ENCODE measurements at regions not wholly inside any gene's neighbourhood (a gene's known extent, or its start where the extent isn't known, plus 50 kb on each side); places are given as distances from the start of the nearest gene placed in this dataset.

DNA sequence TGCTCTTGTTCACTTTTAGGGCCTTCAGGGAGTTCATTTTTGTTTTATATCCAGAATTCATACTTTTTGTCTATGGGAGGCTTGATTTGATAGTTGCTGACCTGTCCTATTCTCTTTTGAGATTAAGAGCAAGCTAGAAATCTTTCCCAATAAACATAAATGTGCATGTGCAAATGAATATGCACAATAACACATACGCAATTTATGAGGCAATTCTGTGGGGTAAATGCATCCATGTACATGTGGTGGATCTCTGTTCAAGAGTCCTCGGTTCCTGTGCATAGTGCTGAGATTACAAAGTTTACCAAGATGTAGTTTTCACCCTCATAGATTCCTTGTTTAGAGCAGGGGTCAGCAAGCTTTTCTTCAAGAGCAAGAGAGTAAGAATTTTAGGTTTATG, 640.7 kb downstream of the EDEM1 start:
- TF ChIP-seq EZH2 (optimal IDR thresholded peaks at IDR 0.05; ENCODE audit: low read depth, low read length): no peak
- TF ChIP-seq, protein P1, sequence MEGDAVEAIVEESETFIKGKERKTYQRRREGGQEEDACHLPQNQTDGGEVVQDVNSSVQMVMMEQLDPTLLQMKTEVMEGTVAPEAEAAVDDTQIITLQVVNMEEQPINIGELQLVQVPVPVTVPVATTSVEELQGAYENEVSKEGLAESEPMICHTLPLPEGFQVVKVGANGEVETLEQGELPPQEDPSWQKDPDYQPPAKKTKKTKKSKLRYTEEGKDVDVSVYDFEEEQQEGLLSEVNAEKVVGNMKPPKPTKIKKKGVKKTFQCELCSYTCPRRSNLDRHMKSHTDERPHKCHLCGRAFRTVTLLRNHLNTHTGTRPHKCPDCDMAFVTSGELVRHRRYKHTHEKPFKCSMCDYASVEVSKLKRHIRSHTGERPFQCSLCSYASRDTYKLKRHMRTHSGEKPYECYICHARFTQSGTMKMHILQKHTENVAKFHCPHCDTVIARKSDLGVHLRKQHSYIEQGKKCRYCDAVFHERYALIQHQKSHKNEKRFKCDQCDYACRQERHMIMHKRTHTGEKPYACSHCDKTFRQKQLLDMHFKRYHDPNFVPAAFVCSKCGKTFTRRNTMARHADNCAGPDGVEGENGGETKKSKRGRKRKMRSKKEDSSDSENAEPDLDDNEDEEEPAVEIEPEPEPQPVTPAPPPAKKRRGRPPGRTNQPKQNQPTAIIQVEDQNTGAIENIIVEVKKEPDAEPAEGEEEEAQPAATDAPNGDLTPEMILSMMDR (IDR thresholded peaks at IDR 0.05; ENCODE audit: low read length): no peak
- no peak for TF ChIP-seq EZH2phosphoT487 (IDR thresholded peaks at IDR 0.05; ENCODE audit: low read length)
- no peak for DNase-seq
- no peak overlapping the region for H3K27ac ChIP-seq (ENCODE audit: low read length)
- no peaks in the 10 kb centered on the region for H3F3A ChIP-seq (ENCODE audit: insufficient read depth, low read length)
- no peaks in the 10 kb centered on the region for H4K20me1 ChIP-seq (ENCODE audit: insufficient read depth, low read length)
- no peaks in the 10 kb centered on the region for H3K9me2 ChIP-seq (replicated peaks; ENCODE audit: insufficient read depth, low read length)
- no peaks in the 10 kb centered on the region for H3K27me3 ChIP-seq (replicated peaks; ENCODE audit: insufficient read depth, low read length)
- no peak overlapping the region for H3K4me3 ChIP-seq (ENCODE audit: low read length)
- H2AFZ ChIP-seq (ENCODE audit: low read length): no peak overlapping the region
- no peak overlapping the region for H3K9ac ChIP-seq (ENCODE audit: low read length)
- no peaks in the 10 kb centered on the region for H3K79me2 ChIP-seq (ENCODE audit: low read length)
- no peak overlapping the region for H3K4me2 ChIP-seq (ENCODE audit: low read depth, low read length)
- H3K4me1 ChIP-seq (ENCODE audit: low read length): no peaks in the 10 kb centered on the region
- no peaks in the 10 kb centered on the region for H3K9me3 ChIP-seq (replicated peaks; ENCODE audit: insufficient read depth, low read length)
- no peaks in the 10 kb centered on the region for H3K36me3 ChIP-seq (replicated peaks; ENCODE audit: insufficient read depth, low read length)

DNA sequence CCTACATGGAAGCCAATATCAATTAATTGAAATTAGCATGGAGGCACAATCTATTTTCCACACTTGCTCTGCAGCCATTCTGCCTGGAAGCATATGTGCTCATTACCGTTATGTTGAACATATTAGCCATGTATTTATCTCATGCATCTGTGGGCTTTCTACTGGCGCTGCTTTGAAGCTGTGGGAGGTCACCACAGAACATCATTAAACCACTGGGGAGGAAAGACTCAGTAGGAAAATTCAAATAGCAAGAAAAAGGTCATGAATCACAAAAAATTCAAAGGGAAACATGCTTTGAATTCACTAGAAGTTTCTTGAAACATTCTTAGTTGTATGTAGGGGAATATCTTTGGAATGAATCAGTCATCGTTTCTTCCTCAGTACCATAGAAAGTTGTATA, 652.5 kb downstream of the EDEM1 start:
- no peak for DNase-seq
- Histone ChIP-seq H2AFZ (ENCODE audit: low read length) (no peak overlapping the region), H3K9ac (ENCODE audit: low read length) (no peak overlapping the region), H4K20me1 (ENCODE audit: insufficient read depth, low read length) (no peaks in the 10 kb centered on the region), H3K36me3 (replicated peaks; ENCODE audit: insufficient read depth, low read length) (no peaks in the 10 kb centered on the region), H3K9me3 (replicated peaks; ENCODE audit: insufficient read depth, low read length) (no peaks in the 10 kb centered on the region), H3K4me2 (ENCODE audit: low read depth, low read length) (no peak overlapping the region), H3K4me1 (ENCODE audit: low read length) (no peaks in the 10 kb centered on the region), H3K27me3 (replicated peaks; ENCODE audit: insufficient read depth, low read length) (no peaks in the 10 kb centered on the region), H3F3A (ENCODE audit: insufficient read depth, low read length) (no peaks in the 10 kb centered on the region), H3K9me2 (replicated peaks; ENCODE audit: insufficient read depth, low read length) (no peaks in the 10 kb centered on the region), H3K27ac (ENCODE audit: low read length) (no peak overlapping the region), H3K4me3 (ENCODE audit: low read length) (no peak overlapping the region), H3K79me2 (ENCODE audit: low read length) (no peaks in the 10 kb centered on the region)
- TF ChIP-seq EZH2phosphoT487 (IDR thresholded peaks at IDR 0.05; ENCODE audit: low read length) (no peak), EZH2 (optimal IDR thresholded peaks at IDR 0.05; ENCODE audit: low read depth, low read length) (no peak)
- TF ChIP-seq, protein P1 (IDR thresholded peaks at IDR 0.05; ENCODE audit: low read length): no peak

DNA sequence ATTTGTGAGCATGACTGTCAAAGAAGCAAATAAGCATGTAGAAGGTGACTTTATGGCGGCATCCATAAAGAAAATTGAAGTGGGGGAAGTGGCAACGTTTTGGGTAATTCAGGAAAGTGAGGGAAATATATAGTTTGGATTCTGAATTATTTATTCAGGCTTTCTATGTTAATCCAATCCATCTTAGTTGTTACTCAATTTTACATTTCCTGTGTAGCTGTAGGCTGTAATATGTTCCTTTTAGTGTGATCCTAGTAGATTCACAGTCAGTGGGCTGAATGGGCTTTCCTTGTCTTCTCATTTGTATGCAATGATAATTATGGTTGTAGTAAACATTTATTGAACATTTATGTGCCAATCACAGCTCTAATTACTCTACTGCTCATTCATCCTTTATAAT, 654.1 kb downstream of the EDEM1 start:
- no peak for DNase-seq
- H3K9me2 ChIP-seq (replicated peaks; ENCODE audit: insufficient read depth, low read length): no peaks in the 10 kb centered on the region
- no peaks in the 10 kb centered on the region for H3K36me3 ChIP-seq (replicated peaks; ENCODE audit: insufficient read depth, low read length)
- no peak overlapping the region for H3K4me2 ChIP-seq (ENCODE audit: low read depth, low read length)
- H3K27ac ChIP-seq (ENCODE audit: low read length): no peak overlapping the region
- TF ChIP-seq, protein P1 (IDR thresholded peaks at IDR 0.05; ENCODE audit: low read length): no peak
- TF ChIP-seq EZH2 (optimal IDR thresholded peaks at IDR 0.05; ENCODE audit: low read depth, low read length) (no peak), EZH2phosphoT487 (IDR thresholded peaks at IDR 0.05; ENCODE audit: low read length) (no peak)
- no peaks in the 10 kb centered on the region for H3K4me1 ChIP-seq (ENCODE audit: low read length)
- no peak overlapping the region for H3K4me3 ChIP-seq (ENCODE audit: low read length)
- no peaks in the 10 kb centered on the region for H3F3A ChIP-seq (ENCODE audit: insufficient read depth, low read length)
- no peaks in the 10 kb centered on the region for H3K9me3 ChIP-seq (replicated peaks; ENCODE audit: insufficient read depth, low read length)
- H4K20me1 ChIP-seq (ENCODE audit: insufficient read depth, low read length): no peaks in the 10 kb centered on the region
- H3K27me3 ChIP-seq (replicated peaks; ENCODE audit: insufficient read depth, low read length): no peaks in the 10 kb centered on the region
- no peak overlapping the region for H2AFZ ChIP-seq (ENCODE audit: low read length)
- H3K9ac ChIP-seq (ENCODE audit: low read length): no peak overlapping the region
- H3K79me2 ChIP-seq (ENCODE audit: low read length): no peaks in the 10 kb centered on the region
